OCI-LY7 (cell line): ENCODE measurements at regions not wholly inside any gene's neighbourhood (a gene's known extent, or its start where the extent isn't known, plus 50 kb on each side); places are given as distances from the start of the nearest gene placed in this dataset.

Source experiments
- BruUV-seq: library from RNA; stranded (reverse); fragments of 400-500 nt; replicated peaks from 2 replicates; lab custom pipeline; 2021; lab: Mats Ljungman, UMichigan
- CTCF ChIA-PET: fragments of 300-600 bp; sonication (Branson Sonifier 250); formaldehyde crosslinking; loops from one replicate; lab custom pipeline; 2022; ENCODE audit warnings: antibody characterized with exemption; ENCODE audit not compliant: unreplicated experiment; lab: Charles Lee
- POLR2A ChIA-PET: fragments of 300-600 bp; sonication (Branson Sonifier 250); formaldehyde crosslinking; loops from one replicate; lab custom pipeline; 2022; ENCODE audit warnings: antibody characterized with exemption; lab: Charles Lee
- DNase-seq: peaks from one replicate; pipeline ENCODE4 v3.0.0-alpha.2; 2015; ENCODE audit warnings: low spot score
- H2AFZ ChIP-seq: fragments of 200-600 bp; sonication (generic), shearing (Covaris generic); 2 replicates; pipeline ENCODE4 v1.6.1; 2014; ENCODE audit warnings: mild to moderate bottlenecking, antibody characterized with exemption, low read length, moderate library complexity
- H3K27ac ChIP-seq: fragments of 200-600 bp; sonication (generic); 2 replicates; pipeline ENCODE4 v1.5.1; 2014; ENCODE audit warnings: mixed run types, low read depth, mild to moderate bottlenecking, moderate library complexity, low read length, inconsistent platforms; ENCODE audit not compliant: poor library complexity, severe bottlenecking
- H3K36me3 ChIP-seq: fragments of 200-600 bp; sonication (generic); 2 replicates; pipeline ENCODE4 v1.6.1; 2014; ENCODE audit warnings: mild to moderate bottlenecking, antibody characterized with exemption, low read length, moderate library complexity, mixed read lengths; ENCODE audit not compliant: insufficient read depth
- H3K4me1 ChIP-seq: fragments of 200-600 bp; sonication (generic); 2 replicates; pipeline ENCODE4 v1.5.1; 2014; ENCODE audit warnings: mild to moderate bottlenecking, low read length; ENCODE audit not compliant: insufficient read depth, poor library complexity, severe bottlenecking
- H3K4me2 ChIP-seq: fragments of 200-600 bp; sonication (generic); 2 replicates; pipeline ENCODE4 v1.6.1; 2014; ENCODE audit warnings: mild to moderate bottlenecking, low read length
- H3K4me3 ChIP-seq: fragments of 200-600 bp; sonication (generic); 2 replicates; pipeline ENCODE4 v1.5.1; 2014; ENCODE audit warnings: mild to moderate bottlenecking, low read depth, low read length; ENCODE audit not compliant: poor library complexity, severe bottlenecking
- H3K79me2 ChIP-seq: fragments of 200-600 bp; sonication (generic); 2 replicates; pipeline ENCODE4 v1.6.1; 2016; ENCODE audit warnings: low read depth, mild to moderate bottlenecking, low read length, moderate library complexity, mixed read lengths; ENCODE audit not compliant: insufficient read depth
- H3K9me2 ChIP-seq: fragments of 200-600 bp; sonication (generic); 2 replicates; pipeline ENCODE4 v1.6.1; 2016; ENCODE audit warnings: mild to moderate bottlenecking, low read length, mixed read lengths; ENCODE audit not compliant: insufficient read depth
- H3K9me3 ChIP-seq: fragments of 200-600 bp; sonication (generic); 2 replicates; pipeline ENCODE4 v1.6.1; 2014; ENCODE audit warnings: mild to moderate bottlenecking, mixed run types, low read length, mixed read lengths
- H4K20me1 ChIP-seq: fragments of 200-600 bp; sonication (generic); 2 replicates; pipeline ENCODE4 v1.6.1; 2014; ENCODE audit warnings: mild to moderate bottlenecking, antibody characterized with exemption, low read length, moderate library complexity, mixed read lengths; ENCODE audit not compliant: insufficient read depth
- CTCF ChIP-seq: fragments of 200-600 bp; sonication (generic); conservative IDR thresholded peaks from 2 replicates; pipeline ENCODE4 v1.5.1; 2014; ENCODE audit warnings: mild to moderate bottlenecking, antibody characterized with exemption, low read length, moderate library complexity, mixed read lengths
- EZH2phosphoT487 ChIP-seq: fragments of 200-600 bp; sonication (generic); IDR thresholded peaks from 2 replicates; pipeline ENCODE4 v1.6.1; 2018; ENCODE audit warnings: low read depth, borderline replicate concordance, mild to moderate bottlenecking, mixed run types, antibody characterized with exemption, low read length, moderate library complexity, mixed read lengths
- intact Hi-C: fragments of 100-400 bp; cut with micrococcal nuclease; formaldehyde crosslinking; loops from one replicate; pipeline ENCODE4 v1.10.0; 2022; ENCODE audit not compliant: unreplicated experiment

- Histone ChIP-seq H4K20me1 (no peaks in the 10 kb centered on the region), H2AFZ (no peak overlapping the region), H3K4me1 (no peaks in the 10 kb centered on the region), H3K36me3 (no peaks in the 10 kb centered on the region), H3K27ac (no peak overlapping the region), H3K4me3 (no peak overlapping the region), H3K4me2 (no peak overlapping the region), H3K9me3 (no peaks in the 10 kb centered on the region), H3K79me2 (no peaks in the 10 kb centered on the region), H3K9me2 (no peaks in the 10 kb centered on the region)
- POLR2A ChIA-PET, result no interaction called here
- DNase-seq, result no peak
- TF ChIP-seq CTCF (no peak), EZH2phosphoT487 (no peak)
- intact Hi-C loops, result no loop called here
- CTCF ChIA-PET, result no interaction called here
- no TSS peak for BruUV-seq
Measured at GRCh38 chr1:244226435-244226834, 175.4 kb downstream of the ZBTB18 start.

GRCh38 chr1:244230470-244230869, 179.4 kb downstream of the ZBTB18 start:
- TF ChIP-seq CTCF (no peak), EZH2phosphoT487 (no peak)
- BruUV-seq, result no TSS peak
- ChIA-PET POLR2A (interaction anchor here (0.6 kb wide), 1 partner anchor 25 kb away, joined by 3 read pairs; no protein-coding TSS in a partner anchor), CTCF (no interaction called here)
- Histone ChIP-seq H3K27ac (no peak overlapping the region), H4K20me1 (no peaks in the 10 kb centered on the region), H3K9me2 (no peaks in the 10 kb centered on the region), H3K79me2 (no peaks in the 10 kb centered on the region), H3K4me3 (no peak overlapping the region), H3K4me2 (no peak overlapping the region), H3K9me3 (no peaks in the 10 kb centered on the region), H3K4me1 (no peaks in the 10 kb centered on the region), H2AFZ (no peak overlapping the region), H3K36me3 (no peaks in the 10 kb centered on the region)
- no peak for DNase-seq
- intact Hi-C loops, result no loop called here

- intact Hi-C loops, result no loop called here
- TF ChIP-seq CTCF, result no peak
- TF ChIP-seq EZH2phosphoT487, result no peak
- no peak for DNase-seq
- BruUV-seq, result no TSS peak
- Histone ChIP-seq H3K36me3 (no peaks in the 10 kb centered on the region), H3K4me3 (no peak overlapping the region), H3K4me2 (no peak overlapping the region), H3K79me2 (no peaks in the 10 kb centered on the region), H2AFZ (no peak overlapping the region), H3K27ac (no peak overlapping the region), H3K4me1 (no peaks in the 10 kb centered on the region), H3K9me3 (no peaks in the 10 kb centered on the region), H3K9me2 (no peaks in the 10 kb centered on the region), H4K20me1 (no peaks in the 10 kb centered on the region)
- ChIA-PET POLR2A (interaction anchor here (0.6 kb wide), 1 partner anchor 25 kb away, joined by 3 read pairs; no protein-coding TSS in a partner anchor), CTCF (no interaction called here)
Measured at GRCh38 chr1:244231193-244231571, 180.1 kb downstream of the ZBTB18 start.
